C4-2B (cell line): ENCODE measurements at regions not wholly inside any gene's neighbourhood (a gene's known extent, or its start where the extent isn't known, plus 50 kb on each side); places are given as distances from the start of the nearest gene placed in this dataset.

Experiments used
- CTCF ChIP-seq: fragments of 450-650 bp; conservative IDR thresholded peaks from 2 replicates; pipeline ENCODE4 v1.5.1; 2017; ENCODE audit warnings: mild to moderate bottlenecking
- ZFX ChIP-seq: fragments of 450-650 bp; IDR thresholded peaks from 2 replicates; pipeline ENCODE4 v1.6.1; 2017

DNA sequence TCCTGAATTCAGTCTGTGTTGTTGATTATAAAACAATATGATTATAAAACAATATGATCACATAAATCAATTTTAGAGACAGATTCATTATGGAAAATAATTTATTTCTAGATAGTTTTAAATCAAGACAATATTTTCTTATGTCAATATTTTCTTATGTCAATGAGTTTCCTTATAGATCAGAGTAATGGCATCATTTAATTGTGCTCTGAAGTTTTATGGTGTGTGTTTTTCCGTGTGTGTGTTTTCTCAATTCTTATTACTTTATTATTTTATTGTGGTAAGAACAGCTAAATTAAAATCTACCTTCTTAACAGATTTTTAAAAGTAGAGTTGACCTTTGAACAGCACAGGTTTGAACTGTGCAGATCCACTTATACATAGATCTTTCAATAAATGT is 105.3 kb upstream of the SLCO1B1 start:
- no peak for TF ChIP-seq CTCF
- no peak for TF ChIP-seq ZFX
